H1 (cell line): ENCODE measurements at regions not wholly inside any gene's neighbourhood (a gene's known extent, or its start where the extent isn't known, plus 50 kb on each side); places are given as distances from the start of the nearest gene placed in this dataset.

ENCODE experiments used
- CTCF ChIA-PET: fragments of 300-600 bp; sonication (Branson Sonifier 250); formaldehyde crosslinking; loops from one replicate; lab custom pipeline; 2021; ENCODE audit not compliant: partially characterized antibody; lab: Charles Lee
- POLR2A ChIA-PET: fragments of 300-600 bp; sonication (Branson Sonifier 250); formaldehyde crosslinking; loops from one replicate; lab custom pipeline; 2021; ENCODE audit warnings: inconsistent platforms; ENCODE audit not compliant: partially characterized antibody; lab: Charles Lee
- DNase-seq, 2 experiments: peaks; one replicate each; pipeline versions ENCODE4 v3.0.0 to v3.0.0-alpha.2; 2010 to 2022; ENCODE audit warnings: low spot score in 2 of 2, low read depth in 1 of 2, mixed read lengths in 1 of 2
- FAIRE-seq: peaks from 2 replicates; lab custom pipeline; 2011; peaks lifted over from hg19 to GRCh38; lab: Jason Lieb, UNC
- H2AFZ ChIP-seq: 2 replicates; pipeline ENCODE4 v1.8.1; 2012; ENCODE audit warnings: low read length, inconsistent platforms
- H2AK5ac ChIP-seq: 2 replicates; pipeline ENCODE4 v1.6.1; 2013; ENCODE audit warnings: low read depth, low read length
- H2BK120ac ChIP-seq: replicated peaks from 2 replicates; pipeline ENCODE3; 2013; ENCODE audit warnings: low read depth, low read length, inconsistent platforms
- H2BK12ac ChIP-seq: 2 replicates; pipeline ENCODE4 v1.6.1; 2013; ENCODE audit warnings: low read depth, low read length
- H2BK15ac ChIP-seq: 2 replicates; pipeline ENCODE4 v1.6.1; 2013; ENCODE audit warnings: low read length
- H2BK20ac ChIP-seq: 2 replicates; pipeline ENCODE4 v1.6.1; 2013; ENCODE audit warnings: low read length
- H2BK5ac ChIP-seq: 2 replicates; pipeline ENCODE4 v1.6.1; 2013; ENCODE audit warnings: low read depth, low read length
- H3K14ac ChIP-seq: 2 replicates; pipeline ENCODE4 v1.6.1; 2013; ENCODE audit warnings: inconsistent platforms; ENCODE audit not compliant: insufficient read length
- H3K18ac ChIP-seq: 2 replicates; pipeline ENCODE4 v1.6.1; 2013; ENCODE audit warnings: low read length; ENCODE audit errors: extremely low read depth
- H3K23ac ChIP-seq: 2 replicates; pipeline ENCODE4 v1.6.1; 2013; ENCODE audit warnings: inconsistent platforms; ENCODE audit not compliant: insufficient read length
- H3K23me2 ChIP-seq: 2 replicates; pipeline ENCODE4 v1.6.1; 2013; ENCODE audit warnings: low read depth, low read length
- H3K27ac ChIP-seq: 2 replicates; pipeline ENCODE4 v1.6.1; 2011; ENCODE audit warnings: low read depth, low read length, inconsistent platforms
- H3K27me3 ChIP-seq, 4 experiments: replicated peaks in 1 of 4; 1 replicate in 1 of 4; 2 replicates in 3 of 4; pipeline versions ENCODE4 v1.6.1 to v1.8.1; 2011 to 2013; ENCODE audit warnings: low read length in 3 of 4, mild to moderate bottlenecking in 3 of 4, inconsistent platforms in 2 of 4, mixed read lengths in 2 of 4, moderate library complexity in 1 of 4; ENCODE audit not compliant: control insufficient read depth in 3 of 4, insufficient read depth in 3 of 4; ENCODE audit errors: extremely low read depth in 1 of 4
- H3K36me3 ChIP-seq, 4 experiments: 2 replicates each; pipeline versions ENCODE4 v1.6.1 to v1.8.1; 2011 to 2013; ENCODE audit warnings: mild to moderate bottlenecking in 4 of 4, low read length in 3 of 4, moderate library complexity in 2 of 4, control low read depth in 1 of 4, inconsistent platforms in 1 of 4; ENCODE audit not compliant: insufficient read depth in 4 of 4, control insufficient read depth in 2 of 4
- H3K4ac ChIP-seq: replicated peaks from 2 replicates; pipeline ENCODE3; 2013; ENCODE audit warnings: low read length, low read depth, mixed read lengths, inconsistent platforms; ENCODE audit not compliant: insufficient read length
- H3K4me1 ChIP-seq, 4 experiments: replicated peaks in 1 of 4; 1 replicate in 1 of 4; 2 replicates in 3 of 4; pipeline versions ENCODE4 v1.6.1 to v1.8.1; 2011 to 2013; ENCODE audit warnings: low read length in 3 of 4, inconsistent platforms in 2 of 4, mixed read lengths in 1 of 4; ENCODE audit not compliant: insufficient read depth in 4 of 4, control insufficient read depth in 3 of 4
- H3K4me2 ChIP-seq, 2 experiments: 2 replicates each; pipeline versions ENCODE4 v1.6.1 to v1.8.1; 2011 to 2013; ENCODE audit warnings: low read depth in 2 of 2, low read length in 2 of 2, control low read depth in 1 of 2, inconsistent platforms in 1 of 2, mild to moderate bottlenecking in 1 of 2; ENCODE audit not compliant: insufficient read depth in 1 of 2
- H3K4me3 ChIP-seq, 4 experiments: fragments of 200-600, 300-600 bp in 1 of 4; sonication (generic), shearing (Covaris generic), sonication (Bioruptor Twin) in 1 of 4; 2 replicates each; pipeline versions ENCODE4 v1.5.1 to v1.8.1; 2011 to 2016; ENCODE audit warnings: low read length in 4 of 4, low read depth in 3 of 4, control low read depth in 2 of 4, inconsistent platforms in 2 of 4, mild to moderate bottlenecking in 2 of 4, mixed read lengths in 1 of 4, moderate library complexity in 1 of 4; ENCODE audit not compliant: insufficient read depth in 2 of 4; ENCODE audit errors: extremely low read depth in 1 of 4
- H3K56ac ChIP-seq: replicated peaks from 2 replicates; pipeline ENCODE3; 2013; ENCODE audit warnings: low read depth, mild to moderate bottlenecking, mixed read lengths, low read length, inconsistent platforms; ENCODE audit not compliant: insufficient read length
- H3K79me1 ChIP-seq: 2 replicates; pipeline ENCODE4 v1.6.1; 2013; ENCODE audit warnings: low read depth, low read length, control low read depth
- H3K79me2 ChIP-seq, 2 experiments: 2 replicates each; pipeline versions ENCODE4 v1.6.1 to v1.8.1; 2012 to 2013; ENCODE audit warnings: low read length in 2 of 2, mild to moderate bottlenecking in 2 of 2, inconsistent platforms in 1 of 2; ENCODE audit not compliant: insufficient read depth in 2 of 2, control insufficient read depth in 1 of 2
- H3K9ac ChIP-seq, 4 experiments: replicated peaks in 1 of 4; 1 replicate in 1 of 4; 2 replicates in 3 of 4; pipeline versions ENCODE4 v1.6.1 to v1.8.1; 2011 to 2013; ENCODE audit warnings: low read depth in 3 of 4, low read length in 3 of 4, control low read depth in 2 of 4, mild to moderate bottlenecking in 2 of 4, moderate library complexity in 2 of 4, inconsistent platforms in 1 of 4; ENCODE audit errors: extremely low read depth in 1 of 4
- H3K9me3 ChIP-seq, 2 experiments: 2 replicates each; pipeline versions ENCODE4 v1.6.1 to v1.8.1; 2012 to 2013; ENCODE audit warnings: mild to moderate bottlenecking in 2 of 2, moderate library complexity in 2 of 2, control low read depth in 1 of 2, inconsistent platforms in 1 of 2, low read depth in 1 of 2, low read length in 1 of 2, mixed read lengths in 1 of 2; ENCODE audit not compliant: insufficient read depth in 2 of 2
- H4K20me1 ChIP-seq, 2 experiments: replicated peaks in 1 of 2; 2 replicates each; pipeline versions ENCODE3 to v1.8.1; 2011 to 2013; ENCODE audit warnings: inconsistent platforms in 2 of 2, low read length in 2 of 2, mild to moderate bottlenecking in 1 of 2; ENCODE audit not compliant: insufficient read depth in 2 of 2, control insufficient read depth in 1 of 2
- H4K5ac ChIP-seq: 2 replicates; pipeline ENCODE4 v1.6.1; 2013; ENCODE audit warnings: low read length, low read depth, mixed read lengths, inconsistent platforms; ENCODE audit not compliant: insufficient read length
- H4K8ac ChIP-seq: 2 replicates; pipeline ENCODE4 v1.8.0; 2013; ENCODE audit warnings: mild to moderate bottlenecking, moderate library complexity, low read length, inconsistent platforms; ENCODE audit not compliant: insufficient read depth; ENCODE audit errors: extremely low read depth
- H4K91ac ChIP-seq: replicated peaks from 2 replicates; pipeline ENCODE3; 2013; ENCODE audit warnings: low read length, mixed read lengths, inconsistent platforms; ENCODE audit not compliant: insufficient read length
- EGR1 ChIP-seq: IDR thresholded peaks from 2 replicates; pipeline ENCODE4 v1.6.1; 2011; ENCODE audit warnings: low read depth, low read length, borderline replicate concordance
- FOSL1 ChIP-seq: IDR thresholded peaks from 2 replicates; pipeline ENCODE4 v1.6.1; 2011; ENCODE audit warnings: mild to moderate bottlenecking, low read depth, low read length, moderate library complexity; ENCODE audit not compliant: insufficient read depth
- HDAC2 ChIP-seq, 2 experiments: fragments of 300-600 bp in 1 of 2; sonication (generic) in 1 of 2; IDR thresholded peaks; 2 replicates each; pipeline ENCODE4 v1.6.1; 2011 to 2012; ENCODE audit warnings: low read depth in 2 of 2, low read length in 2 of 2, mild to moderate bottlenecking in 2 of 2, moderate library complexity in 2 of 2, borderline replicate concordance in 1 of 2, inconsistent platforms in 1 of 2
- MAFK ChIP-seq: IDR thresholded peaks from 2 replicates; pipeline ENCODE4 v1.6.1; 2012; ENCODE audit warnings: low read depth, mild to moderate bottlenecking, improper control_type of control experiment, low read length
- RBBP5 ChIP-seq: IDR thresholded peaks from 2 replicates; pipeline ENCODE4 v1.7.1; 2012; ENCODE audit warnings: low read depth, mild to moderate bottlenecking, inconsistent platforms, low read length, moderate library complexity, borderline replicate concordance
- RFX5 ChIP-seq: IDR thresholded peaks from 2 replicates; pipeline ENCODE4 v1.6.1; 2011; ENCODE audit warnings: low read depth, low read length, improper control_type of control experiment, borderline replicate concordance
- SIN3A ChIP-seq, 2 experiments: IDR thresholded peaks in 1 of 2; conservative IDR thresholded peaks in 1 of 2; 2 replicates each; pipeline ENCODE4 v1.6.1; 2011 to 2012; ENCODE audit warnings: low read length in 2 of 2, improper control_type of control experiment in 1 of 2, low read depth in 1 of 2, mild to moderate bottlenecking in 1 of 2
- SP1 ChIP-seq: IDR thresholded peaks from 2 replicates; pipeline ENCODE4 v1.6.1; 2011; ENCODE audit warnings: low read depth, low read length
- SUZ12 ChIP-seq: fragments of 200-600 bp; sonication (generic); IDR thresholded peaks from 2 replicates; pipeline ENCODE4 v1.6.1; 2012; ENCODE audit warnings: mild to moderate bottlenecking, inconsistent platforms, low read length, moderate library complexity, mixed read lengths
- WGBS, 2 experiments: shearing (Covaris generic) in 1 of 2; methylation state at CpG; one replicate each; pipeline versions ENCODE4 v1.1.6 to v1.1.7; 2013 to 2015; ENCODE audit warnings: low lambda C conversion rate in 2 of 2, mixed read lengths in 2 of 2, inconsistent platforms in 1 of 2, low coverage in 1 of 2, missing lambda C conversion rate in 1 of 2; ENCODE audit not compliant: insufficient replicate concordance in 2 of 2, insufficient coverage in 1 of 2, insufficient read length in 1 of 2; ENCODE audit errors: extremely low coverage in 1 of 2, missing lambda C conversion rate in 1 of 2; 5-methylcytosine and 5-hydroxymethylcytosine counted together

DNA sequence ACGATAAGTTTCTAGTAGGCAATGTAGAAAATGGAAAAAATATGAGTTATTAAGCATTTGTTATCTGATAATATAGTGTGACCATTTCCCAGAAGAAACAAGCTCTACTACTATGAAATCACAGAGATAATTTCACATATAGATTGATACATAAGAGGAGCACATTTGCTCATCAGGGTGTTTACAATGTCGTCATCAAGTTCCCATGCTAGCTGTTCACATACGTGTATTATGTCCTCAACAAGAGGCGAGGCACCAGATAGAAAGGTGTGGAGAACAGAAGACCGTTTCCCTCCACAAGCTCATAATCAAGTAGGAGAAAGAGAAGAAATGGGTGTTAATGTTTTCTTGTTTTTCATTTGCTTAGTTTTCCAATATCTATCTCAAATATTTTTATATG lies 326.1 kb upstream of the ARID1B start:
- Histone ChIP-seq H3K4me1 (no peaks in the 10 kb centered on the region), H4K8ac (no peak overlapping the region), H2AFZ (no peak overlapping the region), H3K23ac (no peak overlapping the region), H3K56ac (no peak overlapping the region), H2AK5ac (no peak overlapping the region), H3K4me2 (no peak overlapping the region), H3K79me1 (no peaks in the 10 kb centered on the region), H4K91ac (no peak overlapping the region), H2BK20ac (no peak overlapping the region), H2BK120ac (no peak overlapping the region), H3K36me3 (no peaks in the 10 kb centered on the region), H3K23me2 (no peaks in the 10 kb centered on the region), H3K27ac (no peak overlapping the region), H2BK15ac (no peak overlapping the region), H3K18ac (no peak overlapping the region), H4K5ac (no peak overlapping the region), H2BK5ac (no peak overlapping the region), H3K14ac (no peak overlapping the region), H3K9me3 (no peaks in the 10 kb centered on the region), H3K79me2 (no peaks in the 10 kb centered on the region), H4K20me1 (no peaks in the 10 kb centered on the region), H3K4me3 (no peak overlapping the region), H2BK12ac (no peak overlapping the region), H3K27me3 (no peaks in the 10 kb centered on the region), H3K9ac (no peak overlapping the region), H3K4ac (no peak overlapping the region)
- TF ChIP-seq FOSL1 (no peak), RFX5 (no peak), HDAC2 (IDR thresholded peaks at IDR 0.05; ENCODE audit: borderline replicate concordance in 1 of 2, low read depth in 2 of 2, low read length in 2 of 2) (no peak), SP1 (no peak), MAFK (no peak), SIN3A (conservative IDR thresholded peaks at IDR 0.05 in 1 of 2, IDR thresholded peaks at IDR 0.05 in 1 of 2; ENCODE audit: low read depth in 1 of 2, low read length in 2 of 2) (no peak), SUZ12 (no peak), EGR1 (no peak), RBBP5 (no peak)
- DNase-seq (no peak), FAIRE-seq (no peak)
- ChIA-PET CTCF (interaction anchor here (0.6 to 1.0 kb wide), 2 partner anchors 8 to 32 kb away, joined by 3 to 4 read pairs; no protein-coding TSS in a partner anchor), POLR2A (no interaction called here)
- WGBS, 2 experiments, result 94% methylated on average over 5 of the region's 5 CpGs; no CpG with 5 or more reads in 1 of the 2 experiments
